ENCODE measurements at regions not wholly inside any gene's neighbourhood (a gene's known extent, or its start where the extent isn't known, plus 50 kb on each side); places are given as distances from the start of the nearest gene placed in this dataset.

- Histone ChIP-seq H3K27me3 (no peaks in the 10 kb centered on the region), H3K36me3 (no peaks in the 10 kb centered on the region), H3K4me3 (no peak overlapping the region), H3K9me3 (peaks cover 0 to 20% (median 0%) of the 10 kb centered on the region in 3 donors), H3K4me1 (no peaks in the 10 kb centered on the region), H3K27ac (no peak overlapping the region)
- no peak for ATAC-seq
- TF ChIP-seq POLR2AphosphoS5 (IDR thresholded peaks at IDR 0.05) (no peak), CTCF (IDR thresholded peaks at IDR 0.05) (no peak), EP300 (IDR thresholded peaks at IDR 0.05) (no peak), POLR2A (IDR thresholded peaks at IDR 0.05) (no peak)
- 71 to 77% methylated on average over 6 of the region's 6 CpGs for WGBS, 2 donors (ENCODE audit: low coverage in 1 of 2)
Measured at GRCh38 chr6:165092881-165093595, 216.4 kb downstream of the C6orf118 start.

- ATAC-seq = no peak
- no peaks in the 10 kb centered on the region for H3K27me3 ChIP-seq
- 51 to 67% methylated on average over 2 to 8 of the region's 8 CpGs for WGBS, 2 donors (ENCODE audit: low coverage in 1 of 2)
- H3K4me3 ChIP-seq = no peak overlapping the region
- H3K36me3 ChIP-seq = no peaks in the 10 kb centered on the region
- TF ChIP-seq POLR2A (IDR thresholded peaks at IDR 0.05) (no peak), CTCF (IDR thresholded peaks at IDR 0.05) (no peak), EP300 (IDR thresholded peaks at IDR 0.05) (no peak), POLR2AphosphoS5 (IDR thresholded peaks at IDR 0.05) (no peak)
- peaks cover 0 to 2% (median 0%) of the 10 kb centered on the region in 3 donors for H3K9me3 ChIP-seq
- H3K4me1 ChIP-seq = no peaks in the 10 kb centered on the region
- H3K27ac ChIP-seq = no peak overlapping the region
Measured at GRCh38 chr6:165091121-165091785, 218.2 kb downstream of the C6orf118 start.

- ATAC-seq = no peak
- WGBS, 2 donors (ENCODE audit: low coverage in 1 of 2) = 47 to 72% methylated on average over 6 to 7 of the region's 8 CpGs
- no peaks in the 10 kb centered on the region for H3K27me3 ChIP-seq
- no peaks in the 10 kb centered on the region for H3K4me1 ChIP-seq
- no peak overlapping the region for H3K27ac ChIP-seq
- no peaks in the 10 kb centered on the region for H3K36me3 ChIP-seq
- no peaks in the 10 kb centered on the region for H3K9me3 ChIP-seq
- H3K4me3 ChIP-seq = no peak overlapping the region
- TF ChIP-seq EP300 (IDR thresholded peaks at IDR 0.05) (no peak), POLR2A (IDR thresholded peaks at IDR 0.05) (no peak), POLR2AphosphoS5 (IDR thresholded peaks at IDR 0.05) (no peak), CTCF (IDR thresholded peaks at IDR 0.05) (no peak)
Measured at GRCh38 chr6:165090242-165090641, 219.2 kb downstream of the C6orf118 start.

- Histone ChIP-seq H3K4me3 (no peak overlapping the region), H3K27me3 (no peaks in the 10 kb centered on the region), H3K27ac (no peak overlapping the region), H3K4me1 (no peaks in the 10 kb centered on the region), H3K9me3 (no peaks in the 10 kb centered on the region), H3K36me3 (no peaks in the 10 kb centered on the region)
- TF ChIP-seq EP300 (IDR thresholded peaks at IDR 0.05) = no peak
- no peak for TF ChIP-seq CTCF (IDR thresholded peaks at IDR 0.05)
- TF ChIP-seq POLR2AphosphoS5 (IDR thresholded peaks at IDR 0.05) = no peak
- TF ChIP-seq POLR2A (IDR thresholded peaks at IDR 0.05) = no peak
- WGBS, 2 donors (ENCODE audit: low coverage in 1 of 2) = 46 to 57% methylated on average over 3 of the region's 3 CpGs
- ATAC-seq = no peak
Measured at GRCh38 chr6:165086814-165087213, 222.6 kb downstream of the C6orf118 start.

GRCh38 chr6:165082636-165083035 lies 226.8 kb downstream of the C6orf118 start:
- Histone ChIP-seq H3K4me1 (no peaks in the 10 kb centered on the region), H3K9me3 (no peaks in the 10 kb centered on the region), H3K27me3 (no peaks in the 10 kb centered on the region), H3K27ac (no peak overlapping the region), H3K4me3 (no peak overlapping the region), H3K36me3 (no peaks in the 10 kb centered on the region)
- no peak for TF ChIP-seq POLR2AphosphoS5 (IDR thresholded peaks at IDR 0.05)
- TF ChIP-seq CTCF (IDR thresholded peaks at IDR 0.05) = no peak
- no peak for TF ChIP-seq EP300 (IDR thresholded peaks at IDR 0.05)
- TF ChIP-seq POLR2A (IDR thresholded peaks at IDR 0.05) = no peak
- WGBS, 2 donors (ENCODE audit: low coverage in 1 of 2) = 64 to 71% methylated on average over 2 of the region's 2 CpGs
- ATAC-seq = no peak
